ENCODE measurements at regions not wholly inside any gene's neighbourhood (a gene's known extent, or its start where the extent isn't known, plus 50 kb on each side); places are given as distances from the start of the nearest gene placed in this dataset.
"Not testable (repeated sequence)": the region's sequence is repeated elsewhere in the genome, so short reads cannot be mapped to it uniquely, and the experiment has no call there.

DNA sequence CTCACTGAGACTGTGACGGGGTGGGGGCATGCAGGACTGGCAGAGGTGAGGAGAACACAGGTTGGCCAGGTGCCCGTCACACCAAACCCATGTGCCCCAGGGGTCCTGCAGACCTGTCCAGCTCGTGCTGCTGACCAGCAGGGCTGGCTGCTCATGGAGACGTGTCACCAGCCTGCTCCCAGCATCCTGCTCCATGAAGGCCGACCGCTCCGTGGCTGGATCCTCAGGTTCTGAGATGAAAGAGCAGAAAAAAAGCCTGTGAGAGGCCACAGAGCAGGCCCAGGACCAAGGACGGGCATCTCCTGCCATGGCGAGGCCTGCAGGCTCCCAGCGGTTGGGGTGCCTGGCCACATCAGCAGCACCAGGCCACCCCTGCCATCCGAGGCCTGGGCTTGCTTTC is 71.7 kb upstream of the DRD5 start:
- 69% methylated on average over 11 of the region's 11 CpGs for WGBS (ENCODE audit: missing lambda C conversion rate)
- no peak for FAIRE-seq

DNA sequence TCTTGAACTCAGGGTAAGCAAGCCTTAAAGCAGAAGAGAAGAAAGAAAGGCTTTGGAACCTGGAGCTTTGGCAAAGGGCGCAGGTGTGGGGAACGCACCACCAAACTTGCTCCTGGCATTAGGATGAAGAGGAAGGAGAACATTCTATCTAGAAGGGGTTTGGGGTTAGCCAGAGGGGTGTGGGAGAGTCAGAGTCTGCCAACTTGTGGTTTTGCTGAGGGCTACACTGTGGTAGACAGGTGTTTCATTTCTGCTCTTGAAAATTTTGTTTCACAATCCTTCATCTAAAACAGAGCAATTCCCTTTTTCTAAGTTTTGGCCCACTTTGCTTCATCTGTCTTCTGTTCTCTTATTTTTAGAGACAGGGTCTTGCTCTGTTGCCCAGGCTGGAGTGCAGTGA is 66.2 kb upstream of the DRD5 start:
- H3K4me2 ChIP-seq; H3K4me1 ChIP-seq; ATAC-seq; H3K27ac ChIP-seq; DNase-seq (ENCODE audit: low read depth in 1 of 2, low spot score in 1 of 2); CTCF ChIA-PET; H3K9me3 ChIP-seq; POLR2A ChIA-PET; FAIRE-seq; H3K4me3 ChIP-seq: not testable (repeated sequence)
- 73% methylated on average over 2 of the region's 2 CpGs for WGBS (ENCODE audit: missing lambda C conversion rate)

More for the DNA sequence above, 71.7 kb upstream of the DRD5 start:
- DNase-seq (ENCODE audit: low read depth in 1 of 2, low spot score in 1 of 2) (no peak), ATAC-seq (no peak)
- ChIA-PET POLR2A (no interaction called here), CTCF (no interaction called here)
- Histone ChIP-seq H3K4me3 (no peak overlapping the region), H3K9me3 (no peaks in the 10 kb centered on the region), H3K4me1 (no peaks in the 10 kb centered on the region), H3K27ac (no peak overlapping the region), H3K4me2 (no peak overlapping the region)
- TF ChIP-seq ZFP36 (IDR thresholded peaks at IDR 0.05; ENCODE audit: borderline replicate concordance, partially characterized antibody) = no peak
- no peak for TF ChIP-seq ZC3H11A (IDR thresholded peaks at IDR 0.05)
- TF ChIP-seq CHD4 (IDR thresholded peaks at IDR 0.05; ENCODE audit: borderline replicate concordance) = no peak
- TF ChIP-seq EHMT2 (IDR thresholded peaks at IDR 0.05; ENCODE audit: low read depth) = no peak
- no peak for TF ChIP-seq EHF (CRISPR knock-in tag; IDR thresholded peaks at IDR 0.05)
- TF ChIP-seq POLR2A (IDR thresholded peaks at IDR 0.05; ENCODE audit: low read length) = no peak
- no peak for TF ChIP-seq TFCP2L1 (CRISPR knock-in tag; IDR thresholded peaks at IDR 0.05)
- no peak for TF ChIP-seq RARB (CRISPR knock-in tag; IDR thresholded peaks at IDR 0.05)
- no peak for TF ChIP-seq NR3C1 (IDR thresholded peaks at IDR 0.05)
- no peak for TF ChIP-seq CBX2 (IDR thresholded peaks at IDR 0.05; ENCODE audit: borderline replicate concordance, low read depth)
- TF ChIP-seq ZSCAN20 (CRISPR knock-in tag; IDR thresholded peaks at IDR 0.05) = no peak
- no peak for TF ChIP-seq HOXB13 (CRISPR knock-in tag; IDR thresholded peaks at IDR 0.05; ENCODE audit: low read depth)
- TF ChIP-seq REST (IDR thresholded peaks at IDR 0.05) = no peak
- TF ChIP-seq, protein P1, sequence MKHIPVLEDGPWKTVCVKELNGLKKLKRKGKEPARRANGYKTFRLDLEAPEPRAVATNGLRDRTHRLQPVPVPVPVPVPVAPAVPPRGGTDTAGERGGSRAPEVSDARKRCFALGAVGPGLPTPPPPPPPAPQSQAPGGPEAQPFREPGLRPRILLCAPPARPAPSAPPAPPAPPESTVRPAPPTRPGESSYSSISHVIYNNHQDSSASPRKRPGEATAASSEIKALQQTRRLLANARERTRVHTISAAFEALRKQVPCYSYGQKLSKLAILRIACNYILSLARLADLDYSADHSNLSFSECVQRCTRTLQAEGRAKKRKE (CRISPR knock-in tag; IDR thresholded peaks at IDR 0.05; ENCODE audit: low read depth) = no peak
- TF ChIP-seq MAFK (IDR thresholded peaks at IDR 0.05; ENCODE audit: partially characterized antibody) = no peak
- TF ChIP-seq KDM5A (IDR thresholded peaks at IDR 0.05) = no peak

DNA sequence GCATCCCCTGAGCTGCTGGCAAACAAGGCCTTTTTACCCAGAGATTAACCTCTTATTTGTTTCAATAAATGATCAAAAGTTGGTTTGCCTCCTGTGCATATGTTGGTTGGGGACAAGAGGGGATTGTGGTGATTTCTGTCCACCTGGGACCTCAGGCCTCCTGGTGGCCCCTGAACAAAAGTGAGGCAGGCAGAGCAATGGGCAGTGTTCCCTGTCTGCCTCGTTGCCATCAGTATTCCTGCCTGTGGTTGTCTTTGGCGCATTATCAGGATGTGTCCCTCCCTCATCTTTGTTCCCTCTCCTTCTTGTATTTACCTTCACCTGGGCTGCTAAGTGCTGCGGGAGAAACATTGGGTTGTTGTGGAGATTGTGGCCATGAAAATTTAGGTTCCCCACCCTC is 65.3 kb upstream of the DRD5 start:
- CTCF ChIA-PET = no interaction called here
- POLR2A ChIA-PET = no interaction called here
- no peak for FAIRE-seq
- TF ChIP-seq EHMT2 (IDR thresholded peaks at IDR 0.05; ENCODE audit: low read depth) (no peak), JUNB (IDR thresholded peaks at IDR 0.05) (no peak), EHF (CRISPR knock-in tag; IDR thresholded peaks at IDR 0.05) (no peak), BHLHE40 (IDR thresholded peaks at IDR 0.05; ENCODE audit: low read depth, low read length) (no peak), RFX5 (IDR thresholded peaks at IDR 0.05) (no peak), PHF8 (IDR thresholded peaks at IDR 0.05; ENCODE audit: borderline replicate concordance, low read depth) (no peak), HOXA7 (CRISPR knock-in tag; IDR thresholded peaks at IDR 0.05) (no peak), CBX8 (IDR thresholded peaks at IDR 0.05) (no peak), ZFP36 (IDR thresholded peaks at IDR 0.05; ENCODE audit: borderline replicate concordance, partially characterized antibody) (no peak), HOXB5 (CRISPR knock-in tag; IDR thresholded peaks at IDR 0.05) (no peak), NR3C1 (IDR thresholded peaks at IDR 0.05) (no peak), ZC3H11A (IDR thresholded peaks at IDR 0.05) (no peak), REST (IDR thresholded peaks at IDR 0.05) (no peak), USF2 (IDR thresholded peaks at IDR 0.05) (no peak)
- TF ChIP-seq, protein P2, sequence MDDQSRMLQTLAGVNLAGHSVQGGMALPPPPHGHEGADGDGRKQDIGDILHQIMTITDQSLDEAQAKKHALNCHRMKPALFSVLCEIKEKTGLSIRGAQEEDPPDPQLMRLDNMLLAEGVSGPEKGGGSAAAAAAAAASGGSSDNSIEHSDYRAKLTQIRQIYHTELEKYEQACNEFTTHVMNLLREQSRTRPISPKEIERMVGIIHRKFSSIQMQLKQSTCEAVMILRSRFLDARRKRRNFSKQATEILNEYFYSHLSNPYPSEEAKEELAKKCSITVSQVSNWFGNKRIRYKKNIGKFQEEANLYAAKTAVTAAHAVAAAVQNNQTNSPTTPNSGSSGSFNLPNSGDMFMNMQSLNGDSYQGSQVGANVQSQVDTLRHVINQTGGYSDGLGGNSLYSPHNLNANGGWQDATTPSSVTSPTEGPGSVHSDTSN (IDR thresholded peaks at IDR 0.05) = no peak
- TF ChIP-seq, protein P3, sequence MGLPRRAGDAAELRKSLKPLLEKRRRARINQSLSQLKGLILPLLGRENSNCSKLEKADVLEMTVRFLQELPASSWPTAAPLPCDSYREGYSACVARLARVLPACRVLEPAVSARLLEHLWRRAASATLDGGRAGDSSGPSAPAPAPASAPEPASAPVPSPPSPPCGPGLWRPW (IDR thresholded peaks at IDR 0.05) = no peak

More for the DNA sequence above, 65.3 kb upstream of the DRD5 start:
- no peaks in the 10 kb centered on the region for H3K4me1 ChIP-seq
- no peak overlapping the region for H3K4me2 ChIP-seq
- H3K27ac ChIP-seq = no peak overlapping the region
- ATAC-seq (no peak), DNase-seq (ENCODE audit: low read depth in 1 of 2, low spot score in 1 of 2) (no peak)
- WGBS (ENCODE audit: missing lambda C conversion rate) = 26% methylated on average over 3 of the region's 3 CpGs
- H3K4me3 ChIP-seq = no peak overlapping the region
- H3K9me3 ChIP-seq = no peaks in the 10 kb centered on the region

Measured in A549 (cell line).